Astrocyte (in vitro differentiated cells and primary cell): ENCODE measurements at regions not wholly inside any gene's neighbourhood (a gene's known extent, or its start where the extent isn't known, plus 50 kb on each side); places are given as distances from the start of the nearest gene placed in this dataset.
"Not testable (repeated sequence)": the region's sequence is repeated elsewhere in the genome, so short reads cannot be mapped to it uniquely, and the experiment has no call there.

Experiments used
- DNase-seq: peaks from one replicate; pipeline ENCODE4 v3.0.0-alpha.2; 2010; ENCODE audit warnings: low read depth
- FAIRE-seq: peaks from 2 replicates; lab custom pipeline; 2011; peaks lifted over from hg19 to GRCh38; lab: Jason Lieb, UNC
- H2AFZ ChIP-seq: 2 replicates; pipeline ENCODE4 v1.6.0; 2012; ENCODE audit warnings: low read depth, low read length, inconsistent platforms
- H3K27ac ChIP-seq: 2 replicates; pipeline ENCODE4 v1.5.1; 2011; ENCODE audit warnings: low read depth, low read length, inconsistent platforms
- H3K27me3 ChIP-seq: 2 replicates; pipeline ENCODE4 v1.6.0; 2011; ENCODE audit warnings: low read length, inconsistent platforms; ENCODE audit not compliant: insufficient read depth
- H3K36me3 ChIP-seq: 2 replicates; pipeline ENCODE4 v1.5.1; 2011; ENCODE audit warnings: low read length, inconsistent platforms; ENCODE audit not compliant: insufficient read depth
- H3K4me1 ChIP-seq: 2 replicates; pipeline ENCODE4 v1.5.1; 2011; ENCODE audit warnings: low read length, inconsistent platforms; ENCODE audit not compliant: insufficient read depth
- H3K4me2 ChIP-seq: 2 replicates; pipeline ENCODE4 v1.6.0; 2012; ENCODE audit warnings: low read length, inconsistent platforms
- H3K4me3 ChIP-seq: 2 replicates; pipeline ENCODE4 v1.5.1; 2011; ENCODE audit warnings: low read depth, mild to moderate bottlenecking, low read length, inconsistent platforms; ENCODE audit not compliant: insufficient read depth
- H3K79me2 ChIP-seq: 2 replicates; pipeline ENCODE4 v1.6.0; 2012; ENCODE audit warnings: mild to moderate bottlenecking, low read length, inconsistent platforms; ENCODE audit not compliant: insufficient read depth
- H3K9ac ChIP-seq: 2 replicates; pipeline ENCODE4 v1.6.0; 2012; ENCODE audit warnings: mild to moderate bottlenecking, low read length, inconsistent platforms
- H3K9me3 ChIP-seq: 2 replicates; pipeline ENCODE4 v1.5.1; 2012; ENCODE audit warnings: low read depth, mild to moderate bottlenecking, low read length, inconsistent platforms; ENCODE audit not compliant: insufficient read depth
- H4K20me1 ChIP-seq: 2 replicates; pipeline ENCODE4 v1.6.0; 2012; ENCODE audit warnings: low read length, inconsistent platforms; ENCODE audit not compliant: insufficient read depth
- H3K27ac Mint-ChIP-seq: one replicate; pipeline ENCODE4 v1.8.0; 2021; ENCODE audit warnings: mild to moderate bottlenecking, mixed read lengths; ENCODE audit not compliant: unreplicated experiment
- H3K27me3 Mint-ChIP-seq: one replicate; pipeline ENCODE4 v1.8.0; 2021; ENCODE audit warnings: low read depth, mixed read lengths; ENCODE audit not compliant: unreplicated experiment
- H3K36me3 Mint-ChIP-seq: one replicate; pipeline ENCODE4 v1.8.0; 2021; ENCODE audit warnings: low read depth, mixed read lengths; ENCODE audit not compliant: unreplicated experiment
- H3K4me1 Mint-ChIP-seq: one replicate; pipeline ENCODE4 v1.8.0; 2021; ENCODE audit warnings: low read depth, mixed read lengths; ENCODE audit not compliant: unreplicated experiment
- H3K4me3 Mint-ChIP-seq: one replicate; pipeline ENCODE4 v1.8.0; 2021; ENCODE audit warnings: mild to moderate bottlenecking, moderate library complexity, mixed read lengths; ENCODE audit not compliant: unreplicated experiment
- H3K9me3 Mint-ChIP-seq: one replicate; pipeline ENCODE4 v1.8.0; 2021; ENCODE audit warnings: mild to moderate bottlenecking, mixed read lengths; ENCODE audit not compliant: unreplicated experiment
- CTCF ChIP-seq: IDR thresholded peaks from 2 replicates; pipeline ENCODE4 v1.5.1; 2011; ENCODE audit warnings: low read depth, mild to moderate bottlenecking, inconsistent platforms, low read length, moderate library complexity; ENCODE audit not compliant: insufficient read depth
- EZH2 ChIP-seq: IDR thresholded peaks from 2 replicates; pipeline ENCODE4 v1.6.1; 2012; ENCODE audit warnings: mild to moderate bottlenecking, low read length, inconsistent platforms; ENCODE audit not compliant: insufficient read depth

DNA sequence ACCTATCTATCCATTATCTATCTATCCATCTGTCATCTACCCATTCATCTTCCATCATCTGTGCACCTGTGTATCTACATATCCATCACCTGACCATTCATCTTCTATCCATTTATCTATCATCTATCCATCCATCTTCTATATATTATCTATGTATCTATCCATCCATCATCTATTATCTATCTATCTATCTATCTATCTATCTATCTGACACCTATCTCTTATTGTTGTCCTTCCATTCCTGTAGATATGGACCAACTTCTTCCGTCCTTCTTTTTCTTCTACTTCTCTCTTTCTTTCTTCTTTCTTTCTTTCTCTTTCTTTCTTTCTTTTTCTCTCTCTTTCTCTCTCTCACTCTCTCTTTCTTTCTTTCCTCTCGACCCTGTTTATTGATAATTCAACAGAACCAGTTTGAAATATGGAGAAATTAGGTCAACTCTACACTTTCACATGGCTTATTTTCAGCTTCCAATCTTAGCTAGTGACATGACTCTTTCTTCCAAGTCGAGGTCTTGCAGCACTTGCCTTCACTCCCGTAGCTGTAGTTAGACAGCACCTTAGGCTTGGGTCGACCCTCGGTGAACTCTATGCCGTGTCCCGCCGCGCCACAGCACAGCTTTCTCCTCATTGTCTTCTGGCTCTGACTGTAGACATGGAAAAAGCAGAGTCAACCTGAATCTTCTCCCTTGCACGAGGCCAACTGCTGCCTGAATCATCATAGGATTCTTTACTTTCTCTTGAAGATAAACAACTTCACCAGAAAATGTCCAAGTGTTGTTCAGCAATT lies 110.4 kb upstream of the EXOC2 start:
- Histone ChIP-seq H3K36me3 (no peaks in the 10 kb centered on the region), H4K20me1 (no peaks in the 10 kb centered on the region), H3K9ac (no peak overlapping the region), H3K27me3 (peaks cover 15% of the 10 kb centered on the region), H3K4me1 (no peaks in the 10 kb centered on the region), H2AFZ (no peak overlapping the region), H3K27ac (no peak overlapping the region), H3K4me3 (no peak overlapping the region), H3K79me2 (no peaks in the 10 kb centered on the region), H3K4me2 (no peak overlapping the region), H3K9me3 (no peaks in the 10 kb centered on the region)
- no peak overlapping the region for H3K27ac Mint-ChIP-seq
- FAIRE-seq, result no peak
- no peak for DNase-seq
- peaks cover 3% of the 10 kb centered on the region for H3K9me3 Mint-ChIP-seq
- H3K27me3 Mint-ChIP-seq, result peaks cover 40% of the 10 kb centered on the region
- no peaks in the 10 kb centered on the region for H3K36me3 Mint-ChIP-seq
- no peaks in the 10 kb centered on the region for H3K4me1 Mint-ChIP-seq
- no peak overlapping the region for H3K4me3 Mint-ChIP-seq
- no peak for TF ChIP-seq CTCF
- TF ChIP-seq EZH2, result no peak

DNA sequence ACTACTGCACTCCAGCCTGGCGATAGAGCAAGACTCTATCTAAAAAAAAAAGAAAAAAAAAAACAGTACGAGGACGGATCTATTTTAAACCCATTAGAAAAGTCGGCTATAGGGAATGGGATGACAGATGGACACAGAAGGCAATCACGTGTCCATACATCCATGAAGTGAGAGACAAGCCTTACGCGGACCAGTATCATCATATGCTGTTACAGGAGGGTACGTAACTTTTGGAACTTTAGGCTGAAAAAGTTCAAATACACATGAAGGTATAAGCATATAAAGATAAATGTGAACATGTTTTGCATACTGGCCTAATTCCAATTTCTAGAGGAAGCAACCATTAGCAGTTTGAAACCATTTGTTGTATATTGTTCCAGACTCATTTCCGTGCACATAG lies 109.8 kb upstream of the EXOC2 start:
- H2AFZ ChIP-seq, result no peak overlapping the region
- no peaks in the 10 kb centered on the region for H4K20me1 ChIP-seq
- H3K36me3 ChIP-seq, result no peaks in the 10 kb centered on the region
- no peak overlapping the region for H3K4me2 ChIP-seq
- no peak for DNase-seq
- FAIRE-seq, result no peak
- H3K9ac ChIP-seq, result no peak overlapping the region
- no peaks in the 10 kb centered on the region for H3K79me2 ChIP-seq
- H3K4me1 Mint-ChIP-seq, result no peaks in the 10 kb centered on the region
- H3K4me1 ChIP-seq, result no peaks in the 10 kb centered on the region
- peaks cover 3% of the 10 kb centered on the region for H3K9me3 Mint-ChIP-seq
- TF ChIP-seq EZH2 (no peak), CTCF (no peak)
- peaks cover 13% of the 10 kb centered on the region for H3K27me3 ChIP-seq
- no peaks in the 10 kb centered on the region for H3K9me3 ChIP-seq
- peaks cover 45% of the 10 kb centered on the region for H3K27me3 Mint-ChIP-seq
- H3K4me3 ChIP-seq, result no peak overlapping the region
- no peak overlapping the region for H3K27ac ChIP-seq
- H3K4me3 Mint-ChIP-seq, result no peak overlapping the region
- no peaks in the 10 kb centered on the region for H3K36me3 Mint-ChIP-seq
- H3K27ac Mint-ChIP-seq, result no peak overlapping the region

GRCh38 chr6:802223-802622 lies 109.3 kb upstream of the EXOC2 start:
- H3K27ac Mint-ChIP-seq, H3K4me2 ChIP-seq, FAIRE-seq, H3K9me3 Mint-ChIP-seq, H3K79me2 ChIP-seq, H4K20me1 ChIP-seq, H3K4me3 Mint-ChIP-seq, H3K36me3 ChIP-seq, DNase-seq, H3K4me1 ChIP-seq, H3K36me3 Mint-ChIP-seq, H3K9me3 ChIP-seq, H3K4me1 Mint-ChIP-seq, H2AFZ ChIP-seq, H3K9ac ChIP-seq, H3K27ac ChIP-seq, H3K4me3 ChIP-seq: not testable (repeated sequence)
- peaks cover 13% of the 10 kb centered on the region for H3K27me3 ChIP-seq
- H3K27me3 Mint-ChIP-seq, result peaks cover 47% of the 10 kb centered on the region
